Lung (tissue), 11 donors: ENCODE measurements at regions not wholly inside any gene's neighbourhood (a gene's known extent, or its start where the extent isn't known, plus 50 kb on each side); places are given as distances from the start of the nearest gene placed in this dataset.
A peak's percentile ranks its signal among the peaks of the same experiment; 100 is the strongest.

Experiments used
- ATAC-seq: fragments of 200-7000 bp; cut with Tn5 transposase; one replicate; pipeline ENCODE4 v1.9.1; 2020; ENCODE audit warnings: moderate number of reproducible peaks; ENCODE audit not compliant: insufficient read depth, low FRiP score
- DNase-seq, 3 donors: peaks; one replicate each; pipeline ENCODE4 v3.0.0-alpha.2; 2013 to 2017
- H3K27ac ChIP-seq, 2 donors: one replicate each; pipeline ENCODE4 v1.5.1; 2013; ENCODE audit warnings: mild to moderate bottlenecking in 2 of 2, moderate library complexity in 2 of 2, control low read depth in 1 of 2, inconsistent platforms in 1 of 2, low read depth in 1 of 2, low read length in 1 of 2
- H3K27me3 ChIP-seq, 3 donors: one replicate each; pipeline ENCODE4 v1.5.1; 2013; ENCODE audit warnings: low read length in 2 of 3; ENCODE audit not compliant: control insufficient read depth in 3 of 3, insufficient read depth in 3 of 3
- H3K36me3 ChIP-seq, 4 donors: one replicate each; pipeline ENCODE4 v1.5.1; 2013; ENCODE audit warnings: low read length in 4 of 4, mild to moderate bottlenecking in 1 of 4, moderate library complexity in 1 of 4; ENCODE audit not compliant: control insufficient read depth in 4 of 4, insufficient read depth in 4 of 4
- H3K4me1 ChIP-seq, 5 donors: one replicate each; pipeline ENCODE4 v1.5.1; 2013; ENCODE audit warnings: low read length in 5 of 5, mild to moderate bottlenecking in 2 of 5, moderate library complexity in 1 of 5; ENCODE audit not compliant: control insufficient read depth in 5 of 5, insufficient read depth in 5 of 5
- H3K4me3 ChIP-seq: one replicate; pipeline ENCODE4 v1.5.1; 2013; ENCODE audit warnings: mild to moderate bottlenecking, control low read depth, moderate library complexity
- H3K9ac ChIP-seq, 2 donors: one replicate each; pipeline ENCODE4 v1.5.1; 2013; ENCODE audit warnings: low read length in 2 of 2, control low read depth in 1 of 2; ENCODE audit not compliant: insufficient read depth in 1 of 2
- H3K9me3 ChIP-seq, 4 donors: one replicate each; pipeline ENCODE4 v1.5.1; 2013; ENCODE audit warnings: low read length in 3 of 4, mild to moderate bottlenecking in 1 of 4, moderate library complexity in 1 of 4; ENCODE audit not compliant: control insufficient read depth in 4 of 4, insufficient read depth in 3 of 4
- WGBS, 2 donors: extraction: QIAGEN DNeasy Blood & Tissue Kit; methylation state at CpG; one replicate each; pipeline ENCODE4 v1.1.7; 2013; 5-methylcytosine and 5-hydroxymethylcytosine counted together
- TF ChIP-seq, protein P1 (sequence below): IDR thresholded peaks from 2 replicates; pipeline ENCODE4 v1.5.1; 2012; ENCODE audit warnings: mild to moderate bottlenecking; ENCODE audit errors: control extremely low read depth, extremely low read depth
- donor health status: control.
- donor health status: control.
- donor health status: Bipolar disorder and iron deficiency.
- donor health status: healthy.
- donor health status: DM: yes; HTN: yes; CAD: no.

DNA sequence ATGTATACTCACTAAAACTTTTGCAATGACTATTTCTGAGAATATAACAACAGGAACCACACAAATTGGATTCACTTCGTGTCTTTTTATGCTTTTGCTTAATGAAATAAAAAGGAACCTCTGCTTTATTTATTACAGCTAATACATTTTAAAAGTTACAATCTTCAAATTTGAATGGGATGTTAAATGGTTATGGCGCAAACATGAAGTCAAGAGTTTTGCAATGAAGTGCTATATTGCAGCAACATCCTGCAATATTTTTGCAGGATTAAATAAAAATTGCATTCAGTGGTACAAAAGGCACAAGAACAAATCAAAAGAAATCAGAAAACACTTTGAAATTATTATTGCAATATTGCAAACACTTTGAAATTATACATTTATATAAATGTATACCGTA, 1519.0 kb upstream of the MIR17HG start:
- Histone ChIP-seq H3K27ac (no peak overlapping the region), H3K9ac (no peak overlapping the region), H3K4me1 (peaks cover 0 to 19% (median 0%) of the 10 kb centered on the region in 5 donors), H3K27me3 (no peaks in the 10 kb centered on the region), H3K36me3 (no peaks in the 10 kb centered on the region), H3K4me3 (no peak overlapping the region), H3K9me3 (no peaks in the 10 kb centered on the region)
- TF ChIP-seq, protein P1, sequence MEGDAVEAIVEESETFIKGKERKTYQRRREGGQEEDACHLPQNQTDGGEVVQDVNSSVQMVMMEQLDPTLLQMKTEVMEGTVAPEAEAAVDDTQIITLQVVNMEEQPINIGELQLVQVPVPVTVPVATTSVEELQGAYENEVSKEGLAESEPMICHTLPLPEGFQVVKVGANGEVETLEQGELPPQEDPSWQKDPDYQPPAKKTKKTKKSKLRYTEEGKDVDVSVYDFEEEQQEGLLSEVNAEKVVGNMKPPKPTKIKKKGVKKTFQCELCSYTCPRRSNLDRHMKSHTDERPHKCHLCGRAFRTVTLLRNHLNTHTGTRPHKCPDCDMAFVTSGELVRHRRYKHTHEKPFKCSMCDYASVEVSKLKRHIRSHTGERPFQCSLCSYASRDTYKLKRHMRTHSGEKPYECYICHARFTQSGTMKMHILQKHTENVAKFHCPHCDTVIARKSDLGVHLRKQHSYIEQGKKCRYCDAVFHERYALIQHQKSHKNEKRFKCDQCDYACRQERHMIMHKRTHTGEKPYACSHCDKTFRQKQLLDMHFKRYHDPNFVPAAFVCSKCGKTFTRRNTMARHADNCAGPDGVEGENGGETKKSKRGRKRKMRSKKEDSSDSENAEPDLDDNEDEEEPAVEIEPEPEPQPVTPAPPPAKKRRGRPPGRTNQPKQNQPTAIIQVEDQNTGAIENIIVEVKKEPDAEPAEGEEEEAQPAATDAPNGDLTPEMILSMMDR, result no peak
- 80 to 85% methylated on average over 3 of the region's 3 CpGs for WGBS, 2 donors
- ATAC-seq (no peak), DNase-seq (peak in 2 of 3 donors; percentile 32 to 74)

DNA sequence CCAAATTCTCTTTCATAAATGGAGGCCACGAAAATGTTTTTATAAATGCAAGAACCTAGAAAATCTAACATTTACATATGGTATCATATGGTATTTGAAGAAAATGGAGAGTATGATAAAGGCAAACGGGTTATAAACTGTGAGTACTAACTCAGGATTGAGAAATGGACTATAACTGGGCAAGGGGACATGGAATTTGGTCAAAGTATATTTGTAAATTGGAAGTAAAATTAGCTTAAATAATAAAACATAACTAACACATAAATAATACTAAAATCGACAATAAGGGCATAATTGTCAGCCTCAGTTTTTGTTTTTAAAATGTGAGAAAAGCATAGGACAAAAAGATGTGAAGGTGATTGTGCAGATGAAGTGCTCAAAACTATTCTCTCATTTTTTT, 1516.3 kb upstream of the MIR17HG start:
- TF ChIP-seq, protein P1, result no peak
- Histone ChIP-seq H3K4me3 (no peak overlapping the region), H3K27me3 (no peaks in the 10 kb centered on the region), H3K4me1 (peaks cover 0 to 19% (median 0%) of the 10 kb centered on the region in 5 donors), H3K36me3 (no peaks in the 10 kb centered on the region), H3K27ac (no peak overlapping the region), H3K9ac (no peak overlapping the region), H3K9me3 (no peaks in the 10 kb centered on the region)
- 70 to 82% methylated on average over 3 of the region's 3 CpGs for WGBS, 2 donors
- DNase-seq (no peak), ATAC-seq (no peak)

DNA sequence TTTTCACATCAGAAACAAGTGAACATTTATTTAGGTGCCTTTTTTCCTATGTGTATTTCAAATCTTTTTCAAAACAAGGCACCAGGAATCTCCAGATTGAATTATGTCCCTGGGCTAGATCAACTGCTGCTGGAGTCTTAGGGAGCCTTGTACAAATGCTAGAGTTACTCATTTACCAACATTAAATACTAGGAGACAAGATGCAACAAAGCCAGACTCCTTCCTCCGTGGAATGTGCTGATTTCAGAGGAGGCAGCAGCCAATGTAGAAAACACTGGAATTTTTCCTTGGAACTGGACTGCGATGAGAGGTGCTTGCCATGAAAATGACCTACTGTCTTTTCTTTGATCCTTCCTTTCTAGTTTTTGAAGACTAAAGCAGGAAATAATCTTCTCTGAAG, 1514.7 kb upstream of the MIR17HG start:
- Histone ChIP-seq H3K27ac (no peak overlapping the region), H3K4me3 (no peak overlapping the region), H3K4me1 (peaks cover 0 to 15% (median 0%) of the 10 kb centered on the region in 5 donors), H3K27me3 (no peaks in the 10 kb centered on the region), H3K9ac (no peak overlapping the region), H3K9me3 (no peaks in the 10 kb centered on the region), H3K36me3 (no peaks in the 10 kb centered on the region)
- no peak for ATAC-seq
- DNase-seq, result no peak
- 52 to 75% methylated on average over 2 of the region's 2 CpGs for WGBS, 2 donors
- TF ChIP-seq, protein P1, result no peak

DNA sequence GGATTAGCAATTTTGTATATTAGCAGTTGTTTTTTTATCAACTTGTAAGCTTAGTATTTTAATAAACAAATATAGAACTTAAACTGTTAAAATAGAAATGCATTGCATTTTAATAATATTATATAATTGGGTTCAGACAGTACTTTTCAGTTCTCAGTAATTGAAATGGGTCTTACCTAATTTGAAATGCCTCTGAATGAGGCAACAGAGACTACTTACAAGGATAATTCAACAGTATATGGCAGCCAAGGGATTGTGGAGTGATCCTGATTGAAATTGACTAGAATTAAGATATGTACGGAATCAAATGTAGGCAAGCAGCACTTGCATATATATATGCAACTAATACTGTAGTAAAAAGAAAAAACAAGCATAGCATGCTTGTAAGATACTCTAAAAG, 1503.9 kb upstream of the MIR17HG start:
- Histone ChIP-seq H3K4me1 (peaks cover 0 to 16% (median 4%) of the 10 kb centered on the region in 5 donors), H3K9ac (no peak overlapping the region), H3K27me3 (no peaks in the 10 kb centered on the region), H3K36me3 (no peaks in the 10 kb centered on the region), H3K9me3 (no peaks in the 10 kb centered on the region), H3K27ac (no peak overlapping the region), H3K4me3 (no peak overlapping the region)
- DNase-seq (no peak), ATAC-seq (no peak)
- 92 to 98% methylated on average over 1 of the region's 1 CpG for WGBS, 2 donors
- TF ChIP-seq, protein P1, result no peak
